HepG2 (cell line): ENCODE measurements at regions not wholly inside any gene's neighbourhood (a gene's known extent, or its start where the extent isn't known, plus 50 kb on each side); places are given as distances from the start of the nearest gene placed in this dataset.

Experiments
- ATF1 ChIP-seq: IDR thresholded peaks from 2 replicates; pipeline ENCODE4 v1.6.1; 2016; ENCODE audit warnings: mild to moderate bottlenecking, control low read depth
- CHCHD3 ChIP-seq: sonication (generic); formaldehyde crosslinking; IDR thresholded peaks from 2 replicates; pipeline ENCODE4 v1.8.0; 2022; ENCODE audit warnings: mild to moderate bottlenecking, missing genetic modification reagents, moderate library complexity
- ESRRA ChIP-seq: sonication (generic); formaldehyde crosslinking; IDR thresholded peaks from 2 replicates; pipeline ENCODE4 v1.5.1; 2020; ENCODE audit warnings: mild to moderate bottlenecking, low read depth, missing genetic modification reagents
- HDAC1 ChIP-seq: sonication (generic); formaldehyde crosslinking; IDR thresholded peaks from 2 replicates; pipeline ENCODE4 v1.5.1; 2020; ENCODE audit warnings: mild to moderate bottlenecking, missing genetic modification reagents
- KDM4B ChIP-seq: sonication (generic); formaldehyde crosslinking; IDR thresholded peaks from 2 replicates; pipeline ENCODE4 v1.4.0; 2020; ENCODE audit warnings: missing genetic modification reagents
- KLF15 ChIP-seq: sonication (generic); formaldehyde crosslinking; IDR thresholded peaks from 2 replicates; pipeline ENCODE4 v1.8.1; 2023; ENCODE audit warnings: borderline replicate concordance, mild to moderate bottlenecking, inconsistent platforms, missing genetic modification reagents, mixed read lengths
- MTA1 ChIP-seq: sonication (generic); formaldehyde crosslinking; IDR thresholded peaks from 2 replicates; pipeline ENCODE4 v1.4.0; 2020; ENCODE audit warnings: missing genetic modification reagents, mild to moderate bottlenecking, borderline replicate concordance
- NFIC ChIP-seq: IDR thresholded peaks from 2 replicates; pipeline ENCODE4 v1.6.1; 2012; ENCODE audit warnings: mild to moderate bottlenecking, low read length, inconsistent platforms
- PAX8 ChIP-seq: sonication (generic); formaldehyde crosslinking; IDR thresholded peaks from 2 replicates; pipeline ENCODE4 v1.8.0; 2022; ENCODE audit warnings: mild to moderate bottlenecking, missing genetic modification reagents, borderline replicate concordance
- POLR2AphosphoS5 ChIP-seq: IDR thresholded peaks from 2 replicates; pipeline ENCODE4 v1.6.1; 2012; ENCODE audit warnings: low read depth, low read length
- SRSF4 ChIP-seq: fragments of 200-400 bp; formaldehyde crosslinking; IDR thresholded peaks from one replicate; pipeline ENCODE4 v1.6.1; 2018; ENCODE audit warnings: mild to moderate bottlenecking, low read depth, low read length, moderate library complexity; ENCODE audit not compliant: poor library complexity, severe bottlenecking
- ZBTB7A ChIP-seq: sonication (generic); formaldehyde crosslinking; IDR thresholded peaks from 2 replicates; pipeline ENCODE4 v1.8.0; 2022; ENCODE audit warnings: mild to moderate bottlenecking, missing genetic modification reagents
- ZNF225 ChIP-seq: sonication (generic); formaldehyde crosslinking; IDR thresholded peaks from 2 replicates; pipeline ENCODE4 v1.4.0; 2020; ENCODE audit warnings: mild to moderate bottlenecking, missing genetic modification reagents
- ZNF354B ChIP-seq: sonication (generic); formaldehyde crosslinking; IDR thresholded peaks from 2 replicates; pipeline ENCODE4 v1.8.0; 2022; ENCODE audit warnings: mild to moderate bottlenecking, missing genetic modification reagents
- ZNF431 ChIP-seq: sonication (generic); formaldehyde crosslinking; IDR thresholded peaks from 2 replicates; pipeline ENCODE4 v1.9.0; 2022; ENCODE audit warnings: missing genetic modification reagents, low read depth, mild to moderate bottlenecking, borderline replicate concordance
- ZNF451 ChIP-seq: sonication (generic); formaldehyde crosslinking; IDR thresholded peaks from 2 replicates; pipeline ENCODE4 v1.5.0; 2020; ENCODE audit warnings: mild to moderate bottlenecking, missing genetic modification reagents
- ZNF549 ChIP-seq: sonication (generic); formaldehyde crosslinking; IDR thresholded peaks from 2 replicates; pipeline ENCODE4 v1.5.0; 2020; ENCODE audit warnings: missing genetic modification reagents
- ZNF75D ChIP-seq: sonication (generic); formaldehyde crosslinking; IDR thresholded peaks from 2 replicates; pipeline ENCODE4 v1.8.1; 2023; ENCODE audit warnings: missing genetic modification reagents, mild to moderate bottlenecking, borderline replicate concordance
- TF ChIP-seq, protein P1 (sequence below): sonication (generic); formaldehyde crosslinking; conservative IDR thresholded peaks from 2 replicates; pipeline ENCODE4 v1.8.0; 2022; ENCODE audit warnings: low read depth, missing genetic modification reagents
- TF ChIP-seq, protein P2 (sequence below): sonication (generic); formaldehyde crosslinking; IDR thresholded peaks from 2 replicates; pipeline ENCODE4 v1.4.0; 2020; ENCODE audit warnings: low read depth, mild to moderate bottlenecking, missing genetic modification reagents
- TF ChIP-seq, protein P3 (sequence below): sonication (generic); formaldehyde crosslinking; conservative IDR thresholded peaks from 2 replicates; pipeline ENCODE4 v1.8.0; 2022; ENCODE audit warnings: mild to moderate bottlenecking, moderate library complexity, missing genetic modification reagents
- TF ChIP-seq, protein P4 (sequence below): IDR thresholded peaks from 2 replicates; pipeline ENCODE4 v1.6.1; 2016; ENCODE audit warnings: mild to moderate bottlenecking, missing biosample characterization, missing genetic modification reagents

DNA sequence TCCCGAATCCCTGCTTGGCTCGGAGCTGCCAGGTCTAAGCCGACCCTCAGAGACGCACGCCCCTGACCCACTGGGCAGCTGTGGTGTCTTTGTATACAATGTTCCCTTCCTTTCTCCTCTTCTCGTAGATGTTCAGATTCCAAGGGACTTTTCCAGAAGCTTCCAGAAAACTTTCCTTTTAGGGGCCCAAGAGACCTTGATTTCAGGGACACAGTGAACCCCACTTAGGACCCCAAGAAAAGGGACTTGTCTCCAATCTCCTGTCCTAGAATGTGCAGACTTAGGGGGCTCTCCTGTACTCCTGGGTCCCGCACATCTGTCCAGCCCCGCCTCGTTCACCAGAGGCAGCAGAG is 103.5 kb downstream of the EDN3 start (continued):
- no peak for TF ChIP-seq ZBTB7A
- TF ChIP-seq ZNF354B (CRISPR knock-in tag) = no peak
- TF ChIP-seq, protein P1, sequence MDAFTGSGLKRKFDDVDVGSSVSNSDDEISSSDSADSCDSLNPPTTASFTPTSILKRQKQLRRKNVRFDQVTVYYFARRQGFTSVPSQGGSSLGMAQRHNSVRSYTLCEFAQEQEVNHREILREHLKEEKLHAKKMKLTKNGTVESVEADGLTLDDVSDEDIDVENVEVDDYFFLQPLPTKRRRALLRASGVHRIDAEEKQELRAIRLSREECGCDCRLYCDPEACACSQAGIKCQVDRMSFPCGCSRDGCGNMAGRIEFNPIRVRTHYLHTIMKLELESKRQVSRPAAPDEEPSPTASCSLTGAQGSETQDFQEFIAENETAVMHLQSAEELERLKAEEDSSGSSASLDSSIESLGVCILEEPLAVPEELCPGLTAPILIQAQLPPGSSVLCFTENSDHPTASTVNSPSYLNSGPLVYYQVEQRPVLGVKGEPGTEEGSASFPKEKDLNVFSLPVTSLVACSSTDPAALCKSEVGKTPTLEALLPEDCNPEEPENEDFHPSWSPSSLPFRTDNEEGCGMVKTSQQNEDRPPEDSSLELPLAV (CRISPR knock-in tag) = no peak
- TF ChIP-seq SRSF4 = no peak
- TF ChIP-seq, protein P2, sequence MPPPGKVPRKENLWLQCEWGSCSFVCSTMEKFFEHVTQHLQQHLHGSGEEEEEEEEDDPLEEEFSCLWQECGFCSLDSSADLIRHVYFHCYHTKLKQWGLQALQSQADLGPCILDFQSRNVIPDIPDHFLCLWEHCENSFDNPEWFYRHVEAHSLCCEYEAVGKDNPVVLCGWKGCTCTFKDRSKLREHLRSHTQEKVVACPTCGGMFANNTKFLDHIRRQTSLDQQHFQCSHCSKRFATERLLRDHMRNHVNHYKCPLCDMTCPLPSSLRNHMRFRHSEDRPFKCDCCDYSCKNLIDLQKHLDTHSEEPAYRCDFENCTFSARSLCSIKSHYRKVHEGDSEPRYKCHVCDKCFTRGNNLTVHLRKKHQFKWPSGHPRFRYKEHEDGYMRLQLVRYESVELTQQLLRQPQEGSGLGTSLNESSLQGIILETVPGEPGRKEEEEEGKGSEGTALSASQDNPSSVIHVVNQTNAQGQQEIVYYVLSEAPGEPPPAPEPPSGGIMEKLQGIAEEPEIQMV = 0 out of 2 replicates have a peak, but pooled peaks have one; percentile 3
- TF ChIP-seq HDAC1 (CRISPR knock-in tag) = no peak
- no peak for TF ChIP-seq ATF1 (CRISPR knock-in tag)
- no peak for TF ChIP-seq KDM4B
- no peak for TF ChIP-seq ZNF549 (CRISPR knock-in tag)
- TF ChIP-seq CHCHD3 (CRISPR knock-in tag) = no peak
- no peak for TF ChIP-seq ZNF75D
- TF ChIP-seq ZNF451 (CRISPR knock-in tag) = no peak
- TF ChIP-seq, protein P3, sequence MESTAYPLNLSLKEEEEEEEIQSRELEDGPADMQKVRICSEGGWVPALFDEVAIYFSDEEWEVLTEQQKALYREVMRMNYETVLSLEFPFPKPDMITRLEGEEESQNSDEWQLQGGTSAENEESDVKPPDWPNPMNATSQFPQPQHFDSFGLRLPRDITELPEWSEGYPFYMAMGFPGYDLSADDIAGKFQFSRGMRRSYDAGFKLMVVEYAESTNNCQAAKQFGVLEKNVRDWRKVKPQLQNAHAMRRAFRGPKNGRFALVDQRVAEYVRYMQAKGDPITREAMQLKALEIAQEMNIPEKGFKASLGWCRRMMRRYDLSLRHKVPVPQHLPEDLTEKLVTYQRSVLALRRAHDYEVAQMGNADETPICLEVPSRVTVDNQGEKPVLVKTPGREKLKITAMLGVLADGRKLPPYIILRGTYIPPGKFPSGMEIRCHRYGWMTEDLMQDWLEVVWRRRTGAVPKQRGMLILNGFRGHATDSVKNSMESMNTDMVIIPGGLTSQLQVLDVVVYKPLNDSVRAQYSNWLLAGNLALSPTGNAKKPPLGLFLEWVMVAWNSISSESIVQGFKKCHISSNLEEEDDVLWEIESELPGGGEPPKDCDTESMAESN (CRISPR knock-in tag) = no peak
- TF ChIP-seq ESRRA (CRISPR knock-in tag) = no peak
- no peak for TF ChIP-seq ZNF225 (CRISPR knock-in tag)
- TF ChIP-seq ZNF431 (CRISPR knock-in tag) = no peak
- no peak for TF ChIP-seq PAX8 (CRISPR knock-in tag)
- TF ChIP-seq KLF15 = no peak
- no peak; the same call in 1 of the 2 replicates for TF ChIP-seq MTA1 (CRISPR knock-in tag)
- no peak for TF ChIP-seq POLR2AphosphoS5
- TF ChIP-seq, protein P4, sequence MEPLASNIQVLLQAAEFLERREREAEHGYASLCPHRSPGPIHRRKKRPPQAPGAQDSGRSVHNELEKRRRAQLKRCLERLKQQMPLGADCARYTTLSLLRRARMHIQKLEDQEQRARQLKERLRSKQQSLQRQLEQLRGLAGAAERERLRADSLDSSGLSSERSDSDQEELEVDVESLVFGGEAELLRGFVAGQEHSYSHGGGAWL (CRISPR knock-in tag) = no peak
- no peak for TF ChIP-seq NFIC
